NCI-H2196 treated with DMSO at 0.1 percent for 48 hours (cell line): ENCODE measurements at regions not wholly inside any gene's neighbourhood (a gene's known extent, or its start where the extent isn't known, plus 50 kb on each side); places are given as distances from the start of the nearest gene placed in this dataset.

Experiments used
- DNase-seq: peaks from one replicate; lab custom pipeline; 2025; ENCODE audit not compliant: unreplicated experiment; lab: John Stamatoyannopoulos, UW

- DNase-seq = no peak
Measured at GRCh38 chr13:104355041-104355670, 1288.9 kb upstream of the SLC10A2 start.

- no peak for DNase-seq
Measured at GRCh38 chr13:104327211-104327610, 1261.0 kb upstream of the SLC10A2 start.

GRCh38 chr13:104326523-104326922 lies 1260.3 kb upstream of the SLC10A2 start:
- no peak for DNase-seq

- DNase-seq = no peak
Measured at GRCh38 chr13:104321756-104322155, 1255.5 kb upstream of the SLC10A2 start.

- DNase-seq = no peak
Measured at GRCh38 chr13:104320446-104320845, 1254.2 kb upstream of the SLC10A2 start.

GRCh38 chr13:104318121-104318520 lies 1251.9 kb upstream of the SLC10A2 start:
- DNase-seq = no peak

- DNase-seq = no peak
Measured at GRCh38 chr13:104315606-104316005, 1249.4 kb upstream of the SLC10A2 start.

- DNase-seq = no peak
Measured at GRCh38 chr13:104314926-104315535, 1248.8 kb upstream of the SLC10A2 start.

GRCh38 chr13:104314321-104314720 lies 1248.1 kb upstream of the SLC10A2 start:
- no peak for DNase-seq

GRCh38 chr13:104310861-104311260 lies 1244.6 kb upstream of the SLC10A2 start:
- DNase-seq = no peak

- DNase-seq = no peak
Measured at GRCh38 chr13:104309431-104309830, 1243.2 kb upstream of the SLC10A2 start.

GRCh38 chr13:104301171-104301975 lies 1235.2 kb upstream of the SLC10A2 start:
- DNase-seq = no peak

- DNase-seq = no peak
Measured at GRCh38 chr13:104297075-104297474, 1230.9 kb upstream of the SLC10A2 start.

GRCh38 chr13:104296286-104296685 lies 1230.1 kb upstream of the SLC10A2 start:
- DNase-seq = no peak

- no peak for DNase-seq
Measured at GRCh38 chr13:104295537-104295936, 1229.3 kb upstream of the SLC10A2 start.

GRCh38 chr13:104289400-104289799 lies 1223.2 kb upstream of the SLC10A2 start:
- DNase-seq = no peak

GRCh38 chr13:104288496-104288895 lies 1222.3 kb upstream of the SLC10A2 start:
- DNase-seq = no peak

- DNase-seq = no peak
Measured at GRCh38 chr13:104286566-104287290, 1220.5 kb upstream of the SLC10A2 start.

GRCh38 chr13:104281910-104282309 lies 1215.7 kb upstream of the SLC10A2 start:
- no peak for DNase-seq

GRCh38 chr13:104270731-104271130 lies 1204.5 kb upstream of the SLC10A2 start:
- DNase-seq = no peak

GRCh38 chr13:104267206-104267811 lies 1201.1 kb upstream of the SLC10A2 start:
- no peak for DNase-seq
